ENCODE measurements at regions not wholly inside any gene's neighbourhood (a gene's known extent, or its start where the extent isn't known, plus 50 kb on each side); places are given as distances from the start of the nearest gene placed in this dataset.

DNA sequence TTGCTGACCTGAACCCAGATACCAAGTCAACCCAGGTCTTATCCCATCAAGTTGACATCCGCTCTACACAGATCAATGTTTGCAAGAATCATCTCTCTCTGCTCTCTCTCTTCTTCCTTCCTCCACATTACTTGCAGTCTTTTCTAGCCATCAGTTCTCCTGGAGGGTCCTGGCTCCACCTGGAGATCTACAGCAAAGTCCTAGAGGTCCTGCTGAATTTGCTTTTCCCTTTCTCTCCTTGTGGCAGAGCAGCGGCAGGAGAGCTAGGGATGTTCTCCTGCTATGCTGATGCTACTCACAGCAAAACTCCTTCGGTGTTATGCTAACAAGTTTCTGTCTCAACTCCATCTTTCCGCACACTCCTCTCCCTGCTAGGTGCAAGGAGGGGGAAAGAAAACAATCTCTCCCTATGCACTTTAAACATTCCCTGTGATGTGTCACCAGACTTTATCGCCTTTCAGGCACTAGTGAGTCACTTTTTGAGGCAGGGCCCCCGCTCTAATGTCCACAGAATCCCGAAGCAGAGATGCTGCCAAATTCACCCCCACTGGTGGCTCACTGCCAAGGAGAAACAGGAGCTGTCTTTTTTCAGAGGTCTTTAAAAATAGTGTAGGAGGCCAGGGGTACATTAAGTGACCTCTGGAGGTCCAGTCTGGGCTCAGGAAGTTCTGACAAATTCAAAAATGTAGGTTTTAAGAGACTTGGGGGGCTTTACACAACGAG lies 62.6 kb downstream of the FAM50B start:
- Histone ChIP-seq H3K4me1 (peaks cover 36% of the 10 kb centered on the region), H3K27me3 (no peaks in the 10 kb centered on the region), H3K27ac (peak overlapping the region; percentile 76), H3K9me3 (no peaks in the 10 kb centered on the region), H3K36me3 (no peaks in the 10 kb centered on the region), H3K4me3 (no peak overlapping the region)
- DNase-seq (ENCODE audit: extremely low spot score in 2 of 2), result no peak
- intact Hi-C loops (cut with DNase I), result no loop called here
- TF ChIP-seq POLR2A (IDR thresholded peaks at IDR 0.05), result no peak
- peak in 1 of 2 donors; percentile 42 for TF ChIP-seq POLR2AphosphoS5 (IDR thresholded peaks at IDR 0.05; ENCODE audit: insufficient read depth in 1 of 2, low read depth in 1 of 2)

DNA sequence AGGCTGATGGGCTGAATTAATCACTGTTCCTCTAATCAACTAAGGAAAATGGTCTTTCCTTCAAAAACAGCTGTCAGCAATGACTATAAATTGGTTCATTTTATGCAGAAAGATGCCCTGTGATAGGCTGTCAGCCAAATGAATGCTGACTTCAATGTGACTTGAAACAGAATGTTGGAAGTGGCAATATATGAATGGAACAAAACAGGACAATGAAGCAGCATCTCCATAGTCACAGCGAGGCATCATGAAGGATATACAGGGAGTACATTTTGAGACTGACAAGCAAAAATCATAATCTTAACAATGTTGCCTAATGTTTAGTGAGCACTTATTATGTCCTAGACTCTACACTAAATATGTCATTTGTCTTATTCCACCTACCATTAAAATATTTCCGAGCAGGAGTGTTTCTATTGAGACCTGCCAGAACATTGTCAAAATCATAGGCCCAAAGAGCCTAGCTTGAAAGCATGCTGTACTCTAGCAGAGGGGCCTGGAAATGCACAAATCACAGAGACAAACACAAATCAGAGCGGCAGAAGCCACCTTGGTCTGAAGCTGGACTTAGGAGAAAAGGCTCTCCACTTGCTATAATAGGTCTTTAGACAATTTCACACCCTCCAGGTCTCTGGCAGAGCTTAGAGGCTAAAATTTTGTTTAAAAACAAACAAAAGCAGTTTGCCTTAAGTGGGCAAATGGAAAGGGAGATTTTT lies 63.3 kb downstream of the FAM50B start:
- no peak for DNase-seq (ENCODE audit: extremely low spot score in 2 of 2)

GRCh38 chr6:3913077-3913957 lies 64.1 kb downstream of the FAM50B start:
- Histone ChIP-seq H3K4me3 (no peak overlapping the region), H3K9me3 (no peaks in the 10 kb centered on the region), H3K27me3 (no peaks in the 10 kb centered on the region), H3K36me3 (no peaks in the 10 kb centered on the region), H3K27ac (peak overlapping the region; percentile 76), H3K4me1 (peaks cover 36% of the 10 kb centered on the region)
- no peak for DNase-seq (ENCODE audit: extremely low spot score in 2 of 2)
- intact Hi-C loops (cut with DNase I), result no loop called here
- TF ChIP-seq, protein P1, sequence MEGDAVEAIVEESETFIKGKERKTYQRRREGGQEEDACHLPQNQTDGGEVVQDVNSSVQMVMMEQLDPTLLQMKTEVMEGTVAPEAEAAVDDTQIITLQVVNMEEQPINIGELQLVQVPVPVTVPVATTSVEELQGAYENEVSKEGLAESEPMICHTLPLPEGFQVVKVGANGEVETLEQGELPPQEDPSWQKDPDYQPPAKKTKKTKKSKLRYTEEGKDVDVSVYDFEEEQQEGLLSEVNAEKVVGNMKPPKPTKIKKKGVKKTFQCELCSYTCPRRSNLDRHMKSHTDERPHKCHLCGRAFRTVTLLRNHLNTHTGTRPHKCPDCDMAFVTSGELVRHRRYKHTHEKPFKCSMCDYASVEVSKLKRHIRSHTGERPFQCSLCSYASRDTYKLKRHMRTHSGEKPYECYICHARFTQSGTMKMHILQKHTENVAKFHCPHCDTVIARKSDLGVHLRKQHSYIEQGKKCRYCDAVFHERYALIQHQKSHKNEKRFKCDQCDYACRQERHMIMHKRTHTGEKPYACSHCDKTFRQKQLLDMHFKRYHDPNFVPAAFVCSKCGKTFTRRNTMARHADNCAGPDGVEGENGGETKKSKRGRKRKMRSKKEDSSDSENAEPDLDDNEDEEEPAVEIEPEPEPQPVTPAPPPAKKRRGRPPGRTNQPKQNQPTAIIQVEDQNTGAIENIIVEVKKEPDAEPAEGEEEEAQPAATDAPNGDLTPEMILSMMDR (IDR thresholded peaks at IDR 0.05), result no peak
- peak in 1 of 2 donors; percentile 87 for TF ChIP-seq POLR2AphosphoS5 (IDR thresholded peaks at IDR 0.05; ENCODE audit: insufficient read depth in 1 of 2, low read depth in 1 of 2)
- no peak for TF ChIP-seq POLR2A (IDR thresholded peaks at IDR 0.05)

More for the DNA sequence above, 63.3 kb downstream of the FAM50B start:
- Histone ChIP-seq H3K9me3 (no peaks in the 10 kb centered on the region), H3K27ac (peak overlapping the region; percentile 76), H3K36me3 (no peaks in the 10 kb centered on the region), H3K27me3 (no peaks in the 10 kb centered on the region), H3K4me1 (peaks cover 36% of the 10 kb centered on the region), H3K4me3 (no peak overlapping the region)
- intact Hi-C loops (cut with DNase I), result no loop called here
- TF ChIP-seq, protein P1 (IDR thresholded peaks at IDR 0.05), result no peak
- no peak for TF ChIP-seq POLR2A (IDR thresholded peaks at IDR 0.05)
- no peak for TF ChIP-seq POLR2AphosphoS5 (IDR thresholded peaks at IDR 0.05; ENCODE audit: insufficient read depth in 1 of 2, low read depth in 1 of 2)

DNA sequence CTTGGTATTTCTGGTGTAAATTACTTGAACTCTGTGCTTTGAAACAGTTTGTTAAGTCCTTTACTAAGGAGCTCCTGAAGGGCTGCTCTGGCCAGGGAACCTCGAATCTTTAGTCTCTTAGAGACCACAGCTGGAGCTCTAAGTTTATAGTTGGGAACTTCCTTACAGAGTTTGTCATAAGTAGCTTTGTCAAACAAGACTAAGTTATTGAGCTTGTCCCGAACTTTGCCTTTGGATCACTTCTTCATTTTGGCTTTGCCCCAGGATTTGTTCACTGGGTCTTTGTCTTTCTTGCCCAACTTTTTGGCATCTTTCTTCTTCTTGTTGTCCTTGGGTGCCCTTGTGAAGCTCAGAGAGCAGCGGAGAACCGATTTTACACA lies 64.8 kb downstream of the FAM50B start:
- Histone ChIP-seq H3K4me3 (no peak overlapping the region), H3K9me3 (no peaks in the 10 kb centered on the region), H3K36me3 (no peaks in the 10 kb centered on the region), H3K27ac (peak overlapping the region; percentile 57), H3K27me3 (no peaks in the 10 kb centered on the region), H3K4me1 (peaks cover 36% of the 10 kb centered on the region)
- TF ChIP-seq, protein P1 (IDR thresholded peaks at IDR 0.05), result no peak
- no peak for TF ChIP-seq POLR2A (IDR thresholded peaks at IDR 0.05)
- no peak for TF ChIP-seq POLR2AphosphoS5 (IDR thresholded peaks at IDR 0.05; ENCODE audit: insufficient read depth in 1 of 2, low read depth in 1 of 2)
- DNase-seq (ENCODE audit: extremely low spot score in 2 of 2), result no peak
- intact Hi-C loops (cut with DNase I), result no loop called here

DNA sequence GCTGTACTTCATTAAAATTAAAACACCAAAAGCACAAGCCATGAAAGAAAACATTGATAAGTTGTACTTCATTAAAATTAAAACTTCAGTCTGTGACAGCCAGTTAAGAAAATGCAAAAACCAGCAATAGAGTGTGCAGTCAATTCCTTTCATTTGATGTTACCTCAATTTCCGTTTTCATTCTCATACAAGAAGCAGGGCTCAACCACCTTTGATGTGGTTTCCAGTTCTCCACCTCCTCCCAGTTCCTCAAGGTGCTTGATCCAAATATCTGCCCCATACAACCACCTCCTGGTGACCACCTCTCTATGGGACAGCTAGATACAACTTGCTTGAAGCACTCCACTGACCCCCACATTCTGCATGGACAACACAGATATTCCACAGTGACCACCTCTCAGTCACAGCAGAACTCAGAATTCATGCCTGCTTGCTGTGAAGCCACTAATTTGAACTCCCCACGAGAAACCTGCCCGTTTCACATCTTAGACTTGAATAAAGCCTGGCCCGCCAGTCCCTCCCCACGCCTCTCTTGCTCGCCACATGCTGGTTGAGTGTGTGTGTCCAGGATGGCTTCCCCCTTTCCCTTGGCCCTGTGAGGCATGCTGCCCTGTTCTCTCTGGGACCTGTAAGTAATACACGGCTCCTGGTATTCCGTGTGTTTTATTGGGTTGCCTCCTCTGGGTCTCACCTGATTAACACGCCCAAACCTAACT lies 66.1 kb downstream of the FAM50B start:
- H3K27me3 ChIP-seq, result no peaks in the 10 kb centered on the region
- H3K36me3 ChIP-seq, result no peaks in the 10 kb centered on the region
- peaks cover 36% of the 10 kb centered on the region for H3K4me1 ChIP-seq
- TF ChIP-seq, protein P1 (IDR thresholded peaks at IDR 0.05), result no peak
- TF ChIP-seq POLR2AphosphoS5 (IDR thresholded peaks at IDR 0.05; ENCODE audit: insufficient read depth in 1 of 2, low read depth in 1 of 2) (no peak), POLR2A (IDR thresholded peaks at IDR 0.05) (no peak)
- no peaks in the 10 kb centered on the region for H3K9me3 ChIP-seq
- no peak overlapping the region for H3K4me3 ChIP-seq
- peak in 1 of 2 donors; percentile 81 for DNase-seq (ENCODE audit: extremely low spot score in 2 of 2)
- intact Hi-C loops (cut with DNase I), result no loop called here
- no peak overlapping the region for H3K27ac ChIP-seq

Data from vagina (tissue), 2 donors.